Progenitor cell of endocrine pancreas (in vitro differentiated cells): ENCODE measurements at regions not wholly inside any gene's neighbourhood (a gene's known extent, or its start where the extent isn't known, plus 50 kb on each side); places are given as distances from the start of the nearest gene placed in this dataset.
"Not testable (repeated sequence)": the region's sequence is repeated elsewhere in the genome, so short reads cannot be mapped to it uniquely, and the experiment has no call there.

Source experiments
- DNase-seq: peaks from one replicate; pipeline ENCODE4 v3.0.0; 2021; ENCODE audit warnings: low spot score; ENCODE audit not compliant: unreplicated experiment
- H3K27ac Mint-ChIP-seq: 2 replicates; pipeline ENCODE4 v1.8.0; 2021; ENCODE audit warnings: mild to moderate bottlenecking, moderate library complexity, mixed read lengths
- H3K27me3 Mint-ChIP-seq: 2 replicates; pipeline ENCODE4 v1.8.0; 2021; ENCODE audit warnings: mixed read lengths
- H3K36me3 Mint-ChIP-seq: 2 replicates; pipeline ENCODE4 v1.8.0; 2022; ENCODE audit warnings: mixed read lengths; ENCODE audit not compliant: insufficient read depth
- H3K4me1 Mint-ChIP-seq: 2 replicates; pipeline ENCODE4 v1.8.0; 2021; ENCODE audit warnings: low read depth, mixed read lengths
- H3K4me3 Mint-ChIP-seq: 2 replicates; pipeline ENCODE4 v1.8.0; 2021; ENCODE audit warnings: low read depth, mild to moderate bottlenecking, moderate library complexity, mixed read lengths
- H3K9me3 Mint-ChIP-seq: 2 replicates; pipeline ENCODE4 v1.8.0; 2021; ENCODE audit warnings: low read depth, mixed read lengths
- TF ChIP-seq, protein P1 (sequence below): fragments of 200-600 bp; sonication (generic); IDR thresholded peaks from one replicate; pipeline ENCODE4 v1.5.0; 2021; ENCODE audit warnings: antibody characterized with exemption, mild to moderate bottlenecking; ENCODE audit not compliant: unreplicated experiment

DNA sequence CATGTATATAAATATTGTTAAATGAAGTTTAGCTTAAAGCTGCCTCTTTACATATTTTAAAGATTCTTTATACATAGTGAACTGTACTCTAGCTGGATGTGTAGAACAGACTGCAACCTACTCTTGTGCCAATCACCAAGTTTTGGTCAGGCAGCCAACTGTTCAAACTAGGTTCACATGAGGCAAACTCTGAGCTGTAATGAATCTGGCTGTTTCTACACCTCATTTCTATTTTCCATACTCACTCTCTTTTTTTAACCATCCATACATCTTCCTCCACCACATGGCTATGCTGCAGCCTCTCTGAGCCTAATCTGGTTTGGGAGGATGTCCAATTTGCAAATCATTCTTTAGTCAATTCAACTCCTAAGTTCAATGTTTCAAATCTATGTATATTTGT lies 974.8 kb downstream of the CNTNAP5 start:
- Mint-ChIP-seq H3K36me3 (no peaks in the 10 kb centered on the region), H3K9me3 (no peaks in the 10 kb centered on the region), H3K4me1 (no peaks in the 10 kb centered on the region), H3K4me3 (no peak overlapping the region), H3K27ac (no peak overlapping the region), H3K27me3 (no peaks in the 10 kb centered on the region)
- no peak for DNase-seq
- TF ChIP-seq, protein P1, sequence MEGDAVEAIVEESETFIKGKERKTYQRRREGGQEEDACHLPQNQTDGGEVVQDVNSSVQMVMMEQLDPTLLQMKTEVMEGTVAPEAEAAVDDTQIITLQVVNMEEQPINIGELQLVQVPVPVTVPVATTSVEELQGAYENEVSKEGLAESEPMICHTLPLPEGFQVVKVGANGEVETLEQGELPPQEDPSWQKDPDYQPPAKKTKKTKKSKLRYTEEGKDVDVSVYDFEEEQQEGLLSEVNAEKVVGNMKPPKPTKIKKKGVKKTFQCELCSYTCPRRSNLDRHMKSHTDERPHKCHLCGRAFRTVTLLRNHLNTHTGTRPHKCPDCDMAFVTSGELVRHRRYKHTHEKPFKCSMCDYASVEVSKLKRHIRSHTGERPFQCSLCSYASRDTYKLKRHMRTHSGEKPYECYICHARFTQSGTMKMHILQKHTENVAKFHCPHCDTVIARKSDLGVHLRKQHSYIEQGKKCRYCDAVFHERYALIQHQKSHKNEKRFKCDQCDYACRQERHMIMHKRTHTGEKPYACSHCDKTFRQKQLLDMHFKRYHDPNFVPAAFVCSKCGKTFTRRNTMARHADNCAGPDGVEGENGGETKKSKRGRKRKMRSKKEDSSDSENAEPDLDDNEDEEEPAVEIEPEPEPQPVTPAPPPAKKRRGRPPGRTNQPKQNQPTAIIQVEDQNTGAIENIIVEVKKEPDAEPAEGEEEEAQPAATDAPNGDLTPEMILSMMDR, result no peak

DNA sequence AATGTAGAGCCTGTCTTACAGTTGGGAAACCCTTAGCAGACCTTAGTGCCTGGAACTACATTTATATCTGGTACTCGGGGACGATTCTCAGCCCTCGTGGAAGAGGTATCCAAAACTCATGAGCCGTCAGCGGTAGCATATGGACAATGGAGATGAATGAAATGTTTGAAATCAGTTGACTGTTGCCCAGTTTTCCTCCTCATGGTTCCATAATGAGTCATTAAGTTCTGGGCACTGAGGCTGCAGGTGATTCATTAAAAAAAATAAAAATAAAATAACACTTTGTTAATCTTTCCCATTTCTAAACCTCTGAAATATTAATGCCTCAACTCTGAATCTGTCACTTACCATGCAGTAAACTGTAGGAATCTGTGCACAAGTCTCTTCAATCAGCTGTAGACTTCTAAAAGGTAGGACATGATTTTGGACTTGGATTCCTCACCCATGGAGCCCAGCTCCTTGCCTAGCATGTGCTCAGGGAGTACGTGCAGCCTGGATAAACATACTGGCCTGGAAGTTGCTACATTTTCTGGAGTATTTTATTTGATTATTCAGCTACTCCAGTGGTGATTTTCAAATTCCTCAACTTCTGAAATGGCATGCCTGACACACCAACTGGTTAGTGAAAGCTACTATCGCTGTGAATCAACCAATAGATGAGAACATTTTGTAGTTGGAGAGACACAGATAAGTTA lies 979.2 kb downstream of the CNTNAP5 start:
- no peaks in the 10 kb centered on the region for H3K27me3 Mint-ChIP-seq
- no peaks in the 10 kb centered on the region for H3K4me1 Mint-ChIP-seq
- DNase-seq, result no peak
- no peaks in the 10 kb centered on the region for H3K36me3 Mint-ChIP-seq
- no peak overlapping the region for H3K27ac Mint-ChIP-seq
- TF ChIP-seq, protein P1, result no peak
- H3K9me3 Mint-ChIP-seq, result no peaks in the 10 kb centered on the region
- no peak overlapping the region for H3K4me3 Mint-ChIP-seq

DNA sequence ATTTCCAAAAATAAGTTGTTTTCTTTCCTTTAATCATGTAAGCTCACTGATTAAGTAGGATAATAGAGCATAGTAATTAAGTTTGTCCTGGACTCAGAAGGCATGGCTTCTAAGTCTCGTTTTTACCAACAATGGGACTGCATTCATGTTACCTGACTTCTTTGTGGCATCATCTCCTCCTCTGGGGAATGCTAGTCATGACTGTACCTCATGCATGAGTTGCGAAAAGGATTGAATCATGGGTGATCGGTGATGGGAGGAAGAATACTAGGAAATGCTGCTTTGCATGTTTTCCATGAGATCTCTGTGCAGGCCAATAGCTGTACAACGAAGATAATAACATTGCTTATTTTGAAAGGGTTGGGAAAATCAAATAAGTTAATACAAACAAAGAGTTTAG lies 981.6 kb downstream of the CNTNAP5 start:
- TF ChIP-seq, protein P1, result no peak
- Mint-ChIP-seq H3K9me3 (no peaks in the 10 kb centered on the region), H3K36me3 (no peaks in the 10 kb centered on the region), H3K4me3 (no peak overlapping the region), H3K4me1 (no peaks in the 10 kb centered on the region), H3K27me3 (no peaks in the 10 kb centered on the region), H3K27ac (no peak overlapping the region)
- DNase-seq, result no peak

DNA sequence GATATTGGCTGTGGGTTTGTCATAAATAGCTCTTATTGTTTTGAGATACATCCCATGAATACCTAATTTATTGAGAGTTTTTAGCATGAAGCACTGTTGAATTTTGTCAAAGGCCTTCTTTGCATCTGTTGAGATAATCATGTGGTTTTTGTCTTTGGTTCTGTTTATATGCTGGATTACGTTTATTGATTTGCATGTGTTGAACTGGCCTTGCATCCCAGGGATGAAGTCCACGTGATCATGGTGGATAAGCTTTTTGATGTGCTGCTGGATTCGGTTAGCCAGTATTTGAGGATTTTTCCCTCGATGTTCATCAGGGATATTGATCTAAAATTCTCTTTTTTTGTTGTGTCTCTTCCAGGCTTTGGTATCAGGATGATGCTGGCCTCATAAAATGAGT lies 1003.6 kb downstream of the CNTNAP5 start:
- not testable (repeated sequence) for H3K27ac Mint-ChIP-seq, H3K4me1 Mint-ChIP-seq, DNase-seq, H3K36me3 Mint-ChIP-seq, H3K27me3 Mint-ChIP-seq, H3K4me3 Mint-ChIP-seq
- peaks cover 31% of the 10 kb centered on the region for H3K9me3 Mint-ChIP-seq

DNA sequence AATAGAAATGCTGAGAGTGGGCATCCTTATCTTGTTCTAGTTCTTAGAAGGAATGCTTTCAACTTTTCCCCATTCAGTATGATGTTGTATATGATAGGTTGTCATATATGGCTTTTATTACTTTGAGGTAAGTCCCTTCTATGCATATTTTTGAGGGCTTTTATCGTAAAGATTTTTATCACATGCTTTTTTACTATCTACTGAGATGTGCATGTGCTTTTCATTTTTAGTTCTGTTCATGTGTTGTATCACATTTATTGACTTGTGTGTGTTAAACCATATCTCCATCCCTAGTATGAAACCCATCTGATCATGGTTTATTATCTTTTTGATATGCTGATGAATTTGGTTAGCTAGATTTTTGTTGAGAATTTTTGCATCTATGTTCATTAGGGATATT lies 1008.8 kb downstream of the CNTNAP5 start:
- Mint-ChIP-seq H3K9me3 (peaks cover 27% of the 10 kb centered on the region), H3K27ac (no peak overlapping the region), H3K36me3 (no peaks in the 10 kb centered on the region), H3K4me1 (no peaks in the 10 kb centered on the region), H3K4me3 (no peak overlapping the region), H3K27me3 (peaks cover 3% of the 10 kb centered on the region)
- no peak for DNase-seq
- TF ChIP-seq, protein P1, result no peak

DNA sequence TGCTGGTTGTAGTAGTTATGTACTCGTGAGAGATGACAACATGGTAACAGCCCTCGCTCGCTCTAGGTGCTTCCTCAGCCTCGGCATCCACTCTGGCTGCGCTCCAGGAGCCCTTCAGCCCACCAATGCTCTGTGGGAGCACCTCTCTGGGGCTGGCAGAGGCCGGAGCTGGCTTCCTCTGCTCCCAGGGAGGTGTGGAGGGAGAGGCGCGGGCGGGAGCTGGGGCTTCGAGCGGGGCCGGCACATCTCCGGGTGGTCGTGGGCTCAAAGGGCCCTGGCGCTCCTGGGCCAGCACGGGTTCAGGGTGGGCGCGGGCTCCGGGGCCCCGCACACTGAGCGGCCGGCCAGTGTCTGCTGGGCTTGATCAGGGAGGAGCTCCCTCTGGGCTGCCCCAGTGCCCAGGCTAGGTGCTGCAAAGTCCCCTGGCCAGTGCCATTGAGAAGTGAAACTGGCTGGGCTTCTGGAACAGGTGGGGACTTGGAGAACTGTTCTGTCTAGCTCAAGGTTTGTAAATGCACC lies 1012.1 kb downstream of the CNTNAP5 start:
- peaks cover 25% of the 10 kb centered on the region for H3K9me3 Mint-ChIP-seq
- no peak overlapping the region for H3K27ac Mint-ChIP-seq
- no peaks in the 10 kb centered on the region for H3K4me1 Mint-ChIP-seq
- no peak overlapping the region for H3K4me3 Mint-ChIP-seq
- H3K36me3 Mint-ChIP-seq, result no peaks in the 10 kb centered on the region
- TF ChIP-seq, protein P1, result no peak
- H3K27me3 Mint-ChIP-seq, result peaks cover 2% of the 10 kb centered on the region
- DNase-seq, result no peak
